Upper lobe of right lung (tissue), 1 donor: ENCODE measurements at regions not wholly inside any gene's neighbourhood (a gene's known extent, or its start where the extent isn't known, plus 50 kb on each side); places are given as distances from the start of the nearest gene placed in this dataset.

ENCODE experiments used
- ATAC-seq: fragments of 200-7000 bp; cut with Tn5 transposase; one replicate; pipeline ENCODE4 v1.9.1; 2020; ENCODE audit warnings: mild to moderate bottlenecking, moderate library complexity
- DNase-seq: peaks from one replicate; pipeline ENCODE4 v3.0.0-alpha.2; 2020
- H3K27ac ChIP-seq: fragments of 200-600 bp; one replicate; pipeline ENCODE4 v1.8.0; 2022
- H3K27me3 ChIP-seq: fragments of 200-600 bp; one replicate; pipeline ENCODE4 v1.8.0; 2022; ENCODE audit warnings: mild to moderate bottlenecking
- H3K36me3 ChIP-seq: fragments of 200-600 bp; one replicate; pipeline ENCODE4 v1.8.0; 2022
- H3K4me1 ChIP-seq: fragments of 200-600 bp; one replicate; pipeline ENCODE4 v1.8.0; 2022
- H3K4me3 ChIP-seq: fragments of 200-600 bp; one replicate; pipeline ENCODE4 v1.8.0; 2022; ENCODE audit warnings: mild to moderate bottlenecking
- H3K9me3 ChIP-seq: fragments of 200-600 bp; one replicate; pipeline ENCODE4 v1.8.0; 2022
- intact Hi-C: fragments of 100-400 bp; cut with DNase I; formaldehyde crosslinking; loops from one replicate; pipeline ENCODE4 v1.11.0; 2022
- TF ChIP-seq, protein P1 (sequence below): fragments of 200-600 bp; IDR thresholded peaks from one replicate; pipeline ENCODE4 v1.8.0; 2022; ENCODE audit warnings: antibody characterized with exemption
- donor health status: DM: no; HTN: yes; CAD: no; lungs with severe emphysema.

- DNase-seq: no peak
- H3K9me3 ChIP-seq: no peaks in the 10 kb centered on the region
- no peak for ATAC-seq
- H3K27me3 ChIP-seq: no peaks in the 10 kb centered on the region
- H3K4me3 ChIP-seq: no peak overlapping the region
- TF ChIP-seq, protein P1, sequence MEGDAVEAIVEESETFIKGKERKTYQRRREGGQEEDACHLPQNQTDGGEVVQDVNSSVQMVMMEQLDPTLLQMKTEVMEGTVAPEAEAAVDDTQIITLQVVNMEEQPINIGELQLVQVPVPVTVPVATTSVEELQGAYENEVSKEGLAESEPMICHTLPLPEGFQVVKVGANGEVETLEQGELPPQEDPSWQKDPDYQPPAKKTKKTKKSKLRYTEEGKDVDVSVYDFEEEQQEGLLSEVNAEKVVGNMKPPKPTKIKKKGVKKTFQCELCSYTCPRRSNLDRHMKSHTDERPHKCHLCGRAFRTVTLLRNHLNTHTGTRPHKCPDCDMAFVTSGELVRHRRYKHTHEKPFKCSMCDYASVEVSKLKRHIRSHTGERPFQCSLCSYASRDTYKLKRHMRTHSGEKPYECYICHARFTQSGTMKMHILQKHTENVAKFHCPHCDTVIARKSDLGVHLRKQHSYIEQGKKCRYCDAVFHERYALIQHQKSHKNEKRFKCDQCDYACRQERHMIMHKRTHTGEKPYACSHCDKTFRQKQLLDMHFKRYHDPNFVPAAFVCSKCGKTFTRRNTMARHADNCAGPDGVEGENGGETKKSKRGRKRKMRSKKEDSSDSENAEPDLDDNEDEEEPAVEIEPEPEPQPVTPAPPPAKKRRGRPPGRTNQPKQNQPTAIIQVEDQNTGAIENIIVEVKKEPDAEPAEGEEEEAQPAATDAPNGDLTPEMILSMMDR: no peak
- intact Hi-C loops: no loop called here
- H3K27ac ChIP-seq: no peak overlapping the region
- no peaks in the 10 kb centered on the region for H3K4me1 ChIP-seq
- no peaks in the 10 kb centered on the region for H3K36me3 ChIP-seq
Observed at GRCh38 chr11:37496201-37496600, 898.2 kb upstream of the RAG2 start.

DNA sequence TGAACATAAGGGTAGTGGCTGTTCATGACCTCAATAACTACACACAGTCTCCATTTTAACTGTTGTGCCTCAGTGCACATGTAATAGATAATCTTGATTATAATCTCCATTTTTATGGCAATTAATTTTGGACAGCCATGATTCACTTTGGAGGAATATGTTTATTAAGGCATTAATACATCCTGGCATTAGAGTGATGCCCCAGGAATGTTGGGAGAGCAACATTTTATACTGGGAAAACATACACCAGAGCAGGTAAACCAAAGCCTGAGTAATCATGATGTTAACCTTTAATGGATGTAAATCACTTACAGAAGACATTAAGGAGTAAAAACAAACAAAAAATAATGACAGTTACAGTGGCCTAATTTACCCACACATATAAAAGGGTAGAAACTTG lies 886.3 kb upstream of the RAG2 start:
- no peak for ATAC-seq
- no peak for DNase-seq
- Histone ChIP-seq H3K4me3 (no peak overlapping the region), H3K27me3 (no peaks in the 10 kb centered on the region), H3K27ac (no peak overlapping the region), H3K4me1 (no peaks in the 10 kb centered on the region), H3K36me3 (no peaks in the 10 kb centered on the region), H3K9me3 (no peaks in the 10 kb centered on the region)
- intact Hi-C loops: no loop called here
- TF ChIP-seq, protein P1: no peak

GRCh38 chr11:37483761-37484160 lies 885.7 kb upstream of the RAG2 start:
- TF ChIP-seq, protein P1: no peak
- H3K4me1 ChIP-seq: no peaks in the 10 kb centered on the region
- intact Hi-C loops: no loop called here
- H3K36me3 ChIP-seq: no peaks in the 10 kb centered on the region
- no peaks in the 10 kb centered on the region for H3K9me3 ChIP-seq
- H3K4me3 ChIP-seq: no peak overlapping the region
- H3K27me3 ChIP-seq: no peaks in the 10 kb centered on the region
- DNase-seq (no peak), ATAC-seq (no peak)
- no peak overlapping the region for H3K27ac ChIP-seq

GRCh38 chr11:37474889-37475288 lies 876.9 kb upstream of the RAG2 start:
- intact Hi-C loops: no loop called here

GRCh38 chr11:37468344-37468743 lies 870.3 kb upstream of the RAG2 start:
- no peak for ATAC-seq
- intact Hi-C loops: no loop called here

More at GRCh38 chr11:37474889-37475288, 876.9 kb upstream of the RAG2 start:
- TF ChIP-seq, protein P1: no peak
- Histone ChIP-seq H3K27me3 (no peaks in the 10 kb centered on the region), H3K4me1 (no peaks in the 10 kb centered on the region), H3K27ac (no peak overlapping the region), H3K9me3 (no peaks in the 10 kb centered on the region), H3K36me3 (no peaks in the 10 kb centered on the region), H3K4me3 (no peak overlapping the region)
- DNase-seq (no peak), ATAC-seq (no peak)

More at GRCh38 chr11:37468344-37468743, 870.3 kb upstream of the RAG2 start:
- no peak for DNase-seq
- no peaks in the 10 kb centered on the region for H3K4me1 ChIP-seq
- no peaks in the 10 kb centered on the region for H3K36me3 ChIP-seq
- H3K9me3 ChIP-seq: no peaks in the 10 kb centered on the region
- H3K27ac ChIP-seq: no peak overlapping the region
- TF ChIP-seq, protein P1: no peak
- H3K4me3 ChIP-seq: no peak overlapping the region
- H3K27me3 ChIP-seq: no peaks in the 10 kb centered on the region
